ENCODE measurements at regions not wholly inside any gene's neighbourhood (a gene's known extent, or its start where the extent isn't known, plus 50 kb on each side); places are given as distances from the start of the nearest gene placed in this dataset.

DNA sequence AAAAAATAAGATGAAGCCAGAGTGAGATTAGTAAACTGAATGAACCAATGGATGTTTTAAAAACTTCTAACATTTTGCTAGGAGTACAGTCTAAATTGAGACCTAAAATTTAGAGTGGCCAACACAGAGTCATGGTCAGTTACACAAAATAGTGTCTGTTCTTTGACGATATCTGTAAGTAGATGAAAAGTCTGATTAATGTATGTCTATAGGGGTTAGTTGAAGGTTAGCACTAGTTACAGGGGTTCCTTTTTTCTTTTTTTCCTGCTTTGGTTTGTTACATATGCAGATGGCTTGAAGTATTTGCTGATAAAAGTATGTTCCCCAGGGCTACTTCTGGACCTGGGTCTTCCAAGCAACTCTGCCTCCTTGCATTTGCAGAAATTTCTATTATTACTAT, 90.1 kb upstream of the MTPN start:
- TF ChIP-seq, protein P1, sequence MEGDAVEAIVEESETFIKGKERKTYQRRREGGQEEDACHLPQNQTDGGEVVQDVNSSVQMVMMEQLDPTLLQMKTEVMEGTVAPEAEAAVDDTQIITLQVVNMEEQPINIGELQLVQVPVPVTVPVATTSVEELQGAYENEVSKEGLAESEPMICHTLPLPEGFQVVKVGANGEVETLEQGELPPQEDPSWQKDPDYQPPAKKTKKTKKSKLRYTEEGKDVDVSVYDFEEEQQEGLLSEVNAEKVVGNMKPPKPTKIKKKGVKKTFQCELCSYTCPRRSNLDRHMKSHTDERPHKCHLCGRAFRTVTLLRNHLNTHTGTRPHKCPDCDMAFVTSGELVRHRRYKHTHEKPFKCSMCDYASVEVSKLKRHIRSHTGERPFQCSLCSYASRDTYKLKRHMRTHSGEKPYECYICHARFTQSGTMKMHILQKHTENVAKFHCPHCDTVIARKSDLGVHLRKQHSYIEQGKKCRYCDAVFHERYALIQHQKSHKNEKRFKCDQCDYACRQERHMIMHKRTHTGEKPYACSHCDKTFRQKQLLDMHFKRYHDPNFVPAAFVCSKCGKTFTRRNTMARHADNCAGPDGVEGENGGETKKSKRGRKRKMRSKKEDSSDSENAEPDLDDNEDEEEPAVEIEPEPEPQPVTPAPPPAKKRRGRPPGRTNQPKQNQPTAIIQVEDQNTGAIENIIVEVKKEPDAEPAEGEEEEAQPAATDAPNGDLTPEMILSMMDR (IDR thresholded peaks at IDR 0.05; ENCODE audit: low read depth, low read length, missing input control), result no peak
- TF ChIP-seq, protein P2, sequence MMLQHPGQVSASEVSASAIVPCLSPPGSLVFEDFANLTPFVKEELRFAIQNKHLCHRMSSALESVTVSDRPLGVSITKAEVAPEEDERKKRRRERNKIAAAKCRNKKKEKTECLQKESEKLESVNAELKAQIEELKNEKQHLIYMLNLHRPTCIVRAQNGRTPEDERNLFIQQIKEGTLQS (IDR thresholded peaks at IDR 0.05), result no peak
- TF ChIP-seq JUND (IDR thresholded peaks at IDR 0.05) (no peak), FOXA2 (IDR thresholded peaks at IDR 0.05) (no peak), YY1 (IDR thresholded peaks at IDR 0.05) (no peak), TAF1 (conservative IDR thresholded peaks at IDR 0.05) (no peak), RAD21 (IDR thresholded peaks at IDR 0.05) (no peak), RXRA (IDR thresholded peaks at IDR 0.05) (no peak), NR2F2 (IDR thresholded peaks at IDR 0.05) (no peak), SP1 (IDR thresholded peaks at IDR 0.05) (no peak)
- TF ChIP-seq, protein P3, sequence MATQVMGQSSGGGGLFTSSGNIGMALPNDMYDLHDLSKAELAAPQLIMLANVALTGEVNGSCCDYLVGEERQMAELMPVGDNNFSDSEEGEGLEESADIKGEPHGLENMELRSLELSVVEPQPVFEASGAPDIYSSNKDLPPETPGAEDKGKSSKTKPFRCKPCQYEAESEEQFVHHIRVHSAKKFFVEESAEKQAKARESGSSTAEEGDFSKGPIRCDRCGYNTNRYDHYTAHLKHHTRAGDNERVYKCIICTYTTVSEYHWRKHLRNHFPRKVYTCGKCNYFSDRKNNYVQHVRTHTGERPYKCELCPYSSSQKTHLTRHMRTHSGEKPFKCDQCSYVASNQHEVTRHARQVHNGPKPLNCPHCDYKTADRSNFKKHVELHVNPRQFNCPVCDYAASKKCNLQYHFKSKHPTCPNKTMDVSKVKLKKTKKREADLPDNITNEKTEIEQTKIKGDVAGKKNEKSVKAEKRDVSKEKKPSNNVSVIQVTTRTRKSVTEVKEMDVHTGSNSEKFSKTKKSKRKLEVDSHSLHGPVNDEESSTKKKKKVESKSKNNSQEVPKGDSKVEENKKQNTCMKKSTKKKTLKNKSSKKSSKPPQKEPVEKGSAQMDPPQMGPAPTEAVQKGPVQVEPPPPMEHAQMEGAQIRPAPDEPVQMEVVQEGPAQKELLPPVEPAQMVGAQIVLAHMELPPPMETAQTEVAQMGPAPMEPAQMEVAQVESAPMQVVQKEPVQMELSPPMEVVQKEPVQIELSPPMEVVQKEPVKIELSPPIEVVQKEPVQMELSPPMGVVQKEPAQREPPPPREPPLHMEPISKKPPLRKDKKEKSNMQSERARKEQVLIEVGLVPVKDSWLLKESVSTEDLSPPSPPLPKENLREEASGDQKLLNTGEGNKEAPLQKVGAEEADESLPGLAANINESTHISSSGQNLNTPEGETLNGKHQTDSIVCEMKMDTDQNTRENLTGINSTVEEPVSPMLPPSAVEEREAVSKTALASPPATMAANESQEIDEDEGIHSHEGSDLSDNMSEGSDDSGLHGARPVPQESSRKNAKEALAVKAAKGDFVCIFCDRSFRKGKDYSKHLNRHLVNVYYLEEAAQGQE (IDR thresholded peaks at IDR 0.05), result no peak
- TF ChIP-seq, protein P4, sequence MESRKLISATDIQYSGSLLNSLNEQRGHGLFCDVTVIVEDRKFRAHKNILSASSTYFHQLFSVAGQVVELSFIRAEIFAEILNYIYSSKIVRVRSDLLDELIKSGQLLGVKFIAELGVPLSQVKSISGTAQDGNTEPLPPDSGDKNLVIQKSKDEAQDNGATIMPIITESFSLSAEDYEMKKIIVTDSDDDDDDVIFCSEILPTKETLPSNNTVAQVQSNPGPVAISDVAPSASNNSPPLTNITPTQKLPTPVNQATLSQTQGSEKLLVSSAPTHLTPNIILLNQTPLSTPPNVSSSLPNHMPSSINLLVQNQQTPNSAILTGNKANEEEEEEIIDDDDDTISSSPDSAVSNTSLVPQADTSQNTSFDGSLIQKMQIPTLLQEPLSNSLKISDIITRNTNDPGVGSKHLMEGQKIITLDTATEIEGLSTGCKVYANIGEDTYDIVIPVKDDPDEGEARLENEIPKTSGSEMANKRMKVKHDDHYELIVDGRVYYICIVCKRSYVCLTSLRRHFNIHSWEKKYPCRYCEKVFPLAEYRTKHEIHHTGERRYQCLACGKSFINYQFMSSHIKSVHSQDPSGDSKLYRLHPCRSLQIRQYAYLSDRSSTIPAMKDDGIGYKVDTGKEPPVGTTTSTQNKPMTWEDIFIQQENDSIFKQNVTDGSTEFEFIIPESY (IDR thresholded peaks at IDR 0.05), result no peak
- TF ChIP-seq, protein P5, sequence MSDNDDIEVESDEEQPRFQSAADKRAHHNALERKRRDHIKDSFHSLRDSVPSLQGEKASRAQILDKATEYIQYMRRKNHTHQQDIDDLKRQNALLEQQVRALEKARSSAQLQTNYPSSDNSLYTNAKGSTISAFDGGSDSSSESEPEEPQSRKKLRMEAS (IDR thresholded peaks at IDR 0.05), result no peak

Data from liver (tissue), 3 donors.